Kidney glomerular epithelial cell (primary cell): ENCODE measurements at regions not wholly inside any gene's neighbourhood (a gene's known extent, or its start where the extent isn't known, plus 50 kb on each side); places are given as distances from the start of the nearest gene placed in this dataset.

ENCODE experiments used
- DNase-seq: peaks from one replicate; lab custom pipeline; 2025; lab: John Stamatoyannopoulos, UW

GRCh38 chr2:177058747-177059146 is 153.8 kb upstream of the HNRNPA3 start:
- DNase-seq = no peak

- DNase-seq = no peak
Measured at GRCh38 chr2:177059293-177059692, 153.3 kb upstream of the HNRNPA3 start.

- no peak for DNase-seq
Measured at GRCh38 chr2:177063331-177063730, 149.3 kb upstream of the HNRNPA3 start.

- peak; percentile 3 for DNase-seq
Measured at GRCh38 chr2:177064422-177064821, 148.2 kb upstream of the HNRNPA3 start.

- no peak for DNase-seq
Measured at GRCh38 chr2:177068967-177069366, 143.6 kb upstream of the HNRNPA3 start.

- DNase-seq = no peak
Measured at GRCh38 chr2:177072090-177072489, 140.5 kb upstream of the HNRNPA3 start.

- DNase-seq = no peak
Measured at GRCh38 chr2:177073611-177074010, 139.0 kb upstream of the HNRNPA3 start.

GRCh38 chr2:177074099-177074710 is 138.4 kb upstream of the HNRNPA3 start:
- no peak for DNase-seq

- DNase-seq = no peak
Measured at GRCh38 chr2:177075254-177075653, 137.3 kb upstream of the HNRNPA3 start.

GRCh38 chr2:177076636-177077179 is 135.9 kb upstream of the HNRNPA3 start:
- no peak for DNase-seq

GRCh38 chr2:177077778-177078177 is 134.8 kb upstream of the HNRNPA3 start:
- no peak for DNase-seq

GRCh38 chr2:177078416-177078815 is 134.2 kb upstream of the HNRNPA3 start:
- no peak for DNase-seq

GRCh38 chr2:177078855-177079254 is 133.7 kb upstream of the HNRNPA3 start:
- DNase-seq = no peak

GRCh38 chr2:177080746-177081284 is 131.8 kb upstream of the HNRNPA3 start:
- no peak for DNase-seq

- DNase-seq = no peak
Measured at GRCh38 chr2:177084607-177085006, 128.0 kb upstream of the HNRNPA3 start.

- no peak for DNase-seq
Measured at GRCh38 chr2:177088529-177088928, 124.1 kb upstream of the HNRNPA3 start.

GRCh38 chr2:177090967-177091366 is 121.6 kb upstream of the HNRNPA3 start:
- DNase-seq = no peak

- no peak for DNase-seq
Measured at GRCh38 chr2:177093371-177093770, 119.2 kb upstream of the HNRNPA3 start.

GRCh38 chr2:177098001-177098613 is 114.5 kb upstream of the HNRNPA3 start:
- DNase-seq = no peak

- DNase-seq = no peak
Measured at GRCh38 chr2:177101930-177102329, 110.7 kb upstream of the HNRNPA3 start.

- DNase-seq = no peak
Measured at GRCh38 chr2:177106212-177106611, 106.4 kb upstream of the HNRNPA3 start.

GRCh38 chr2:177108890-177109289 is 103.7 kb upstream of the HNRNPA3 start:
- no peak for DNase-seq

GRCh38 chr2:177114712-177115111 is 97.9 kb upstream of the HNRNPA3 start:
- DNase-seq = no peak

- no peak for DNase-seq
Measured at GRCh38 chr2:177117755-177118154, 94.8 kb upstream of the HNRNPA3 start.
